ENCODE measurements at regions not wholly inside any gene's neighbourhood (a gene's known extent, or its start where the extent isn't known, plus 50 kb on each side); places are given as distances from the start of the nearest gene placed in this dataset.

- TF ChIP-seq CTCF (IDR thresholded peaks at IDR 0.05) (no peak), POLR2AphosphoS5 (IDR thresholded peaks at IDR 0.05) (no peak)
Observed at GRCh38 chr10:36087006-36088005, 445.2 kb upstream of the FZD8 start.
